GM12878 (cell line): ENCODE measurements at regions not wholly inside any gene's neighbourhood (a gene's known extent, or its start where the extent isn't known, plus 50 kb on each side); places are given as distances from the start of the nearest gene placed in this dataset.

Experiments
- CHD1 ChIP-seq: IDR thresholded peaks from 2 replicates; pipeline ENCODE4 v1.6.1; 2012; ENCODE audit warnings: low read depth, low read length, improper control_type of control experiment
- CHD4 ChIP-seq: fragments of 200-600 bp; sonication (generic); IDR thresholded peaks from 2 replicates; pipeline ENCODE4 v1.6.1; 2016; ENCODE audit warnings: mild to moderate bottlenecking
- CREM ChIP-seq: IDR thresholded peaks from 2 replicates; pipeline ENCODE4 v1.6.1; 2014; ENCODE audit warnings: antibody characterized with exemption, low read depth
- HDAC6 ChIP-seq: fragments of 200-600 bp; sonication (generic); IDR thresholded peaks from one replicate; pipeline ENCODE4 v1.8.0; 2017; ENCODE audit warnings: antibody characterized with exemption; ENCODE audit not compliant: unreplicated experiment
- NFIC ChIP-seq: IDR thresholded peaks from 2 replicates; pipeline ENCODE4 v1.6.1; 2012; ENCODE audit warnings: low read depth, mild to moderate bottlenecking, inconsistent platforms, low read length, moderate library complexity
- PAX5 ChIP-seq: IDR thresholded peaks from 2 replicates; pipeline ENCODE4 v1.6.1; 2011; ENCODE audit warnings: low read depth, low read length, borderline replicate concordance
- STAT3 ChIP-seq: IDR thresholded peaks from 2 replicates; pipeline ENCODE4 v1.6.1; 2011; ENCODE audit warnings: low read depth, low read length, improper control_type of control experiment
- TAF1 ChIP-seq: IDR thresholded peaks from 2 replicates; pipeline ENCODE4 v1.6.1; 2011; ENCODE audit warnings: mild to moderate bottlenecking, low read depth, low read length, borderline replicate concordance
- TF ChIP-seq, protein P1 (sequence below), 3 experiments: IDR thresholded peaks in 2 of 3; conservative IDR thresholded peaks in 1 of 3; 2 replicates each; pipeline ENCODE4 v1.5.1; 2011; ENCODE audit warnings: low read depth in 3 of 3, low read length in 3 of 3, mild to moderate bottlenecking in 3 of 3, control low read depth in 2 of 3, moderate library complexity in 2 of 3, inconsistent platforms in 1 of 3, mixed read lengths in 1 of 3; ENCODE audit not compliant: control insufficient read depth in 2 of 3, insufficient read depth in 1 of 3; ENCODE audit errors: extremely low read depth in 1 of 3
- TF ChIP-seq, protein P2 (sequence below): IDR thresholded peaks from 2 replicates; pipeline ENCODE4 v1.6.1; 2012; ENCODE audit warnings: low read length, inconsistent platforms

DNA sequence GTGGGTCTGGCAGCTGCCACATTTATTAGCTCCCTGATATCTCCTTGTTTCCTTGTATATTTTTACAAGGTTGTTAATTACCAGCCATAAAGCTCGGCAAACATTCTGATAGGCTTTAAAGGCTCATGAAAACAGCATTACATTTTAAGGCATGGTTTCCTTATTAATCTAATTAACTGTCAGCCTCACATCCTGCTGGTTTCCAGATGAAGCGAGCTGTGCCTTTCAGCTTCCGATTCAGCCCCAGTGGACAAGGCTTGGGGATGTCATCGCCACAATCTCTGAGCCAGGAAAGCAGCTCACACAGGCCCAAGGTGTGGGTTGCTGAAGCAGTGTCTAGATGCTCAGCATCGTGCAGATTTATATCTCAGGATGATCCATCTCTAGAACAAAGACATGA is 66.0 kb upstream of the RALY start:
- TF ChIP-seq, protein P1, sequence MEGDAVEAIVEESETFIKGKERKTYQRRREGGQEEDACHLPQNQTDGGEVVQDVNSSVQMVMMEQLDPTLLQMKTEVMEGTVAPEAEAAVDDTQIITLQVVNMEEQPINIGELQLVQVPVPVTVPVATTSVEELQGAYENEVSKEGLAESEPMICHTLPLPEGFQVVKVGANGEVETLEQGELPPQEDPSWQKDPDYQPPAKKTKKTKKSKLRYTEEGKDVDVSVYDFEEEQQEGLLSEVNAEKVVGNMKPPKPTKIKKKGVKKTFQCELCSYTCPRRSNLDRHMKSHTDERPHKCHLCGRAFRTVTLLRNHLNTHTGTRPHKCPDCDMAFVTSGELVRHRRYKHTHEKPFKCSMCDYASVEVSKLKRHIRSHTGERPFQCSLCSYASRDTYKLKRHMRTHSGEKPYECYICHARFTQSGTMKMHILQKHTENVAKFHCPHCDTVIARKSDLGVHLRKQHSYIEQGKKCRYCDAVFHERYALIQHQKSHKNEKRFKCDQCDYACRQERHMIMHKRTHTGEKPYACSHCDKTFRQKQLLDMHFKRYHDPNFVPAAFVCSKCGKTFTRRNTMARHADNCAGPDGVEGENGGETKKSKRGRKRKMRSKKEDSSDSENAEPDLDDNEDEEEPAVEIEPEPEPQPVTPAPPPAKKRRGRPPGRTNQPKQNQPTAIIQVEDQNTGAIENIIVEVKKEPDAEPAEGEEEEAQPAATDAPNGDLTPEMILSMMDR (IDR thresholded peaks at IDR 0.05 in 2 of 3, conservative IDR thresholded peaks at IDR 0.05 in 1 of 3; ENCODE audit: control insufficient read depth in 2 of 3, extremely low read depth in 1 of 3, insufficient read depth in 1 of 3, low read depth in 3 of 3, low read length in 3 of 3), result no peak
- TF ChIP-seq HDAC6, result no peak
- no peak for TF ChIP-seq NFIC
- TF ChIP-seq PAX5, result no peak
- TF ChIP-seq, protein P2, sequence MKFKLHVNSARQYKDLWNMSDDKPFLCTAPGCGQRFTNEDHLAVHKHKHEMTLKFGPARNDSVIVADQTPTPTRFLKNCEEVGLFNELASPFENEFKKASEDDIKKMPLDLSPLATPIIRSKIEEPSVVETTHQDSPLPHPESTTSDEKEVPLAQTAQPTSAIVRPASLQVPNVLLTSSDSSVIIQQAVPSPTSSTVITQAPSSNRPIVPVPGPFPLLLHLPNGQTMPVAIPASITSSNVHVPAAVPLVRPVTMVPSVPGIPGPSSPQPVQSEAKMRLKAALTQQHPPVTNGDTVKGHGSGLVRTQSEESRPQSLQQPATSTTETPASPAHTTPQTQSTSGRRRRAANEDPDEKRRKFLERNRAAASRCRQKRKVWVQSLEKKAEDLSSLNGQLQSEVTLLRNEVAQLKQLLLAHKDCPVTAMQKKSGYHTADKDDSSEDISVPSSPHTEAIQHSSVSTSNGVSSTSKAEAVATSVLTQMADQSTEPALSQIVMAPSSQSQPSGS, result no peak
- TF ChIP-seq CREM, result no peak
- TF ChIP-seq TAF1, result no peak
- no peak for TF ChIP-seq CHD4
- no peak for TF ChIP-seq CHD1
- no peak for TF ChIP-seq STAT3
